ENCODE measurements at regions not wholly inside any gene's neighbourhood (a gene's known extent, or its start where the extent isn't known, plus 50 kb on each side); places are given as distances from the start of the nearest gene placed in this dataset.

DNA sequence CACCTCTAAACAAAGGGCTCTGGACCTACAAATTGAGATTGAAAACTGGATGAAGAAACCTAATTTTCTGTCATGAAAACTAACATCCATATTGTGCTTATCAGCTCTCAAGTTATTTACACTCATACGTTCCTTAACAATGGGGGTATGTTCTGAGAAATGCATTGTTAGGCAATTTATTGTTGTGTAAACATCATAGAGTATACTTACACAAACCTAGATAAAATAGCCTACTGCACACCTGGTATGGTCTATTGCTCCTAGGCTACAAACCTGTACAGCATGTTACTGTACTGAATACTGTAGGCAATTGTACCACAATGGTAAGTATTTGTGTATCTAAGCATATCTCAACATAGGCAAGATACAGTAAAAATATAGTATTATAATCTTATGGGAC lies 191.4 kb downstream of the TM2D1 start:
- intact Hi-C loops (cut with micrococcal nuclease), result no loop called here
- H3K79me2 ChIP-seq (ENCODE audit: control insufficient read depth, insufficient read depth, low read length), result no peaks in the 10 kb centered on the region
- ATAC-seq (ENCODE audit: low read depth), result no peak
- no peaks in the 10 kb centered on the region for H3K9me3 Mint-ChIP-seq (ENCODE audit: insufficient read depth)
- no peak overlapping the region for H3K27ac ChIP-seq (ENCODE audit: low read length in 2 of 2)
- no peak overlapping the region for H3K4me2 ChIP-seq (replicated peaks; ENCODE audit: low read depth, low read length, poor library complexity, severe bottlenecking)
- H4K20me1 ChIP-seq (ENCODE audit: control insufficient read depth, insufficient read depth, low read length, poor library complexity, severe bottlenecking), result no peaks in the 10 kb centered on the region
- H3K9me3 ChIP-seq (ENCODE audit: control extremely low read depth in 1 of 3, control insufficient read depth in 2 of 3, insufficient read depth in 1 of 3, low read length in 2 of 3), result no peaks in the 10 kb centered on the region
- no peaks in the 10 kb centered on the region for H3K27me3 ChIP-seq (replicated peaks in 1 of 4; ENCODE audit: control extremely low read depth in 1 of 4, control insufficient read depth in 3 of 4, insufficient read depth in 4 of 4, low read length in 3 of 4)
- H3K27ac Mint-ChIP-seq, result no peak overlapping the region
- no peak overlapping the region for H3K9ac ChIP-seq (ENCODE audit: low read length)
- H3K4me1 ChIP-seq (ENCODE audit: control insufficient read depth in 2 of 2, insufficient read depth in 2 of 2, low read length in 2 of 2), result no peaks in the 10 kb centered on the region
- no peak overlapping the region for H3K4me3 ChIP-seq (ENCODE audit: control extremely low read depth in 1 of 5, extremely low read depth in 1 of 5, insufficient read depth in 1 of 5, low read depth in 2 of 5, low read length in 4 of 5)
- no peak overlapping the region for H2AFZ ChIP-seq (ENCODE audit: insufficient read depth, low read depth, low read length, poor library complexity, severe bottlenecking)
- ChIA-PET CTCF (no interaction called here), POLR2A (no interaction called here)
- H3K4me1 Mint-ChIP-seq, result no peaks in the 10 kb centered on the region
- H3K4me3 Mint-ChIP-seq, result no peak overlapping the region
- TF ChIP-seq, protein P1, sequence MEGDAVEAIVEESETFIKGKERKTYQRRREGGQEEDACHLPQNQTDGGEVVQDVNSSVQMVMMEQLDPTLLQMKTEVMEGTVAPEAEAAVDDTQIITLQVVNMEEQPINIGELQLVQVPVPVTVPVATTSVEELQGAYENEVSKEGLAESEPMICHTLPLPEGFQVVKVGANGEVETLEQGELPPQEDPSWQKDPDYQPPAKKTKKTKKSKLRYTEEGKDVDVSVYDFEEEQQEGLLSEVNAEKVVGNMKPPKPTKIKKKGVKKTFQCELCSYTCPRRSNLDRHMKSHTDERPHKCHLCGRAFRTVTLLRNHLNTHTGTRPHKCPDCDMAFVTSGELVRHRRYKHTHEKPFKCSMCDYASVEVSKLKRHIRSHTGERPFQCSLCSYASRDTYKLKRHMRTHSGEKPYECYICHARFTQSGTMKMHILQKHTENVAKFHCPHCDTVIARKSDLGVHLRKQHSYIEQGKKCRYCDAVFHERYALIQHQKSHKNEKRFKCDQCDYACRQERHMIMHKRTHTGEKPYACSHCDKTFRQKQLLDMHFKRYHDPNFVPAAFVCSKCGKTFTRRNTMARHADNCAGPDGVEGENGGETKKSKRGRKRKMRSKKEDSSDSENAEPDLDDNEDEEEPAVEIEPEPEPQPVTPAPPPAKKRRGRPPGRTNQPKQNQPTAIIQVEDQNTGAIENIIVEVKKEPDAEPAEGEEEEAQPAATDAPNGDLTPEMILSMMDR (IDR thresholded peaks at IDR 0.05), result no peak
- TF ChIP-seq EZH2 (IDR thresholded peaks at IDR 0.05; ENCODE audit: borderline replicate concordance, insufficient read depth, low read depth, low read length, poor library complexity, severe bottlenecking), result no peak
- DNase-seq, result no peak
- no peaks in the 10 kb centered on the region for H3K27me3 Mint-ChIP-seq
- no peaks in the 10 kb centered on the region for H3K36me3 ChIP-seq (replicated peaks in 1 of 2; ENCODE audit: control extremely low read depth in 1 of 2, control insufficient read depth in 1 of 2, extremely low read depth in 1 of 2, insufficient read depth in 2 of 2, low read length in 1 of 2)
- no CpG with 5 or more reads among the region's 1 CpG for WGBS (ENCODE audit: insufficient coverage)

- Histone ChIP-seq H2AFZ (ENCODE audit: insufficient read depth, low read depth, low read length, poor library complexity, severe bottlenecking) (no peak overlapping the region), H3K9me3 (ENCODE audit: control extremely low read depth in 1 of 3, control insufficient read depth in 2 of 3, insufficient read depth in 1 of 3, low read length in 2 of 3) (no peaks in the 10 kb centered on the region), H3K27ac (ENCODE audit: low read length in 2 of 2) (no peak overlapping the region), H3K9ac (ENCODE audit: low read length) (no peak overlapping the region), H3K27me3 (replicated peaks in 1 of 4; ENCODE audit: control extremely low read depth in 1 of 4, control insufficient read depth in 3 of 4, insufficient read depth in 4 of 4, low read length in 3 of 4) (no peaks in the 10 kb centered on the region), H3K4me2 (replicated peaks; ENCODE audit: low read depth, low read length, poor library complexity, severe bottlenecking) (no peak overlapping the region), H3K4me3 (ENCODE audit: control extremely low read depth in 1 of 5, extremely low read depth in 1 of 5, insufficient read depth in 1 of 5, low read depth in 2 of 5, low read length in 4 of 5) (no peak overlapping the region), H3K36me3 (replicated peaks in 1 of 2; ENCODE audit: control extremely low read depth in 1 of 2, control insufficient read depth in 1 of 2, extremely low read depth in 1 of 2, insufficient read depth in 2 of 2, low read length in 1 of 2) (no peaks in the 10 kb centered on the region), H4K20me1 (ENCODE audit: control insufficient read depth, insufficient read depth, low read length, poor library complexity, severe bottlenecking) (no peaks in the 10 kb centered on the region), H3K4me1 (ENCODE audit: control insufficient read depth in 2 of 2, insufficient read depth in 2 of 2, low read length in 2 of 2) (no peaks in the 10 kb centered on the region), H3K79me2 (ENCODE audit: control insufficient read depth, insufficient read depth, low read length) (no peaks in the 10 kb centered on the region)
- ChIA-PET CTCF (no interaction called here), POLR2A (no interaction called here)
- TF ChIP-seq EZH2 (IDR thresholded peaks at IDR 0.05; ENCODE audit: borderline replicate concordance, insufficient read depth, low read depth, low read length, poor library complexity, severe bottlenecking), result no peak
- TF ChIP-seq, protein P1 (IDR thresholded peaks at IDR 0.05), result no peak
- Mint-ChIP-seq H3K4me1 (no peaks in the 10 kb centered on the region), H3K27me3 (peaks cover 2% of the 10 kb centered on the region), H3K27ac (no peak overlapping the region), H3K4me3 (no peak overlapping the region), H3K9me3 (ENCODE audit: insufficient read depth) (no peaks in the 10 kb centered on the region)
- intact Hi-C loops (cut with micrococcal nuclease), result no loop called here
- WGBS (ENCODE audit: insufficient coverage), result 100% methylated on average over 1 of the region's 2 CpGs
- ATAC-seq (ENCODE audit: low read depth), result no peak
- no peak for DNase-seq
Observed at GRCh38 chr1:61531716-61532115, 193.2 kb downstream of the TM2D1 start.

Data from B cell (primary cell).